ENCODE measurements at regions not wholly inside any gene's neighbourhood (a gene's known extent, or its start where the extent isn't known, plus 50 kb on each side); places are given as distances from the start of the nearest gene placed in this dataset.

DNA sequence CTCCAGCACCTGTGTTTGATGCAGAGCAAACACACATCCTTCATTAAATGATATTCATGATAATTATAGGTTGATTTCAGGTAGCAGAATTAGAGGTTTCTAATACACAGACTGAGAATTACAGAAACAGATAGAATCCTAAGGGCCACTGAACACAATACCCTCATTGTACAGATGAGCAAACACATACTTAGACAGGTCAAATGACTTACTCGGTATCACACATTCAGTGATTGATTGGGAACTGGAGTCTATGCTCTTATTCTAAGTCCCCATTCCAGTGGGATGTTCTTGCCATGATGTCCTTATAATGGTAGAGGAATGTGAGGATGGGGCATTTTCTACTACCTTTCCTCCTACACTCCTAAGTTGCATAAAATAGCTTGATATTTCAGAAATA, 70.8 kb downstream of the DCAF8L1 start:
- no peak for DNase-seq (ENCODE audit: low read depth, low spot score)
- Histone ChIP-seq H3K27ac (ENCODE audit: low read depth, low read length) (no peak overlapping the region), H3K9me3 (ENCODE audit: control insufficient read depth, insufficient read depth, low read length) (no peaks in the 10 kb centered on the region), H3K27me3 (ENCODE audit: control insufficient read depth, insufficient read depth, low read length) (no peaks in the 10 kb centered on the region), H3K4me3 (ENCODE audit: low read depth, low read length) (no peak overlapping the region)
- ChIA-PET POLR2A (no interaction called here), CTCF (no interaction called here)
- TF ChIP-seq, protein P1, sequence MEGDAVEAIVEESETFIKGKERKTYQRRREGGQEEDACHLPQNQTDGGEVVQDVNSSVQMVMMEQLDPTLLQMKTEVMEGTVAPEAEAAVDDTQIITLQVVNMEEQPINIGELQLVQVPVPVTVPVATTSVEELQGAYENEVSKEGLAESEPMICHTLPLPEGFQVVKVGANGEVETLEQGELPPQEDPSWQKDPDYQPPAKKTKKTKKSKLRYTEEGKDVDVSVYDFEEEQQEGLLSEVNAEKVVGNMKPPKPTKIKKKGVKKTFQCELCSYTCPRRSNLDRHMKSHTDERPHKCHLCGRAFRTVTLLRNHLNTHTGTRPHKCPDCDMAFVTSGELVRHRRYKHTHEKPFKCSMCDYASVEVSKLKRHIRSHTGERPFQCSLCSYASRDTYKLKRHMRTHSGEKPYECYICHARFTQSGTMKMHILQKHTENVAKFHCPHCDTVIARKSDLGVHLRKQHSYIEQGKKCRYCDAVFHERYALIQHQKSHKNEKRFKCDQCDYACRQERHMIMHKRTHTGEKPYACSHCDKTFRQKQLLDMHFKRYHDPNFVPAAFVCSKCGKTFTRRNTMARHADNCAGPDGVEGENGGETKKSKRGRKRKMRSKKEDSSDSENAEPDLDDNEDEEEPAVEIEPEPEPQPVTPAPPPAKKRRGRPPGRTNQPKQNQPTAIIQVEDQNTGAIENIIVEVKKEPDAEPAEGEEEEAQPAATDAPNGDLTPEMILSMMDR (IDR thresholded peaks at IDR 0.05; ENCODE audit: low read depth, low read length), result no peak

DNA sequence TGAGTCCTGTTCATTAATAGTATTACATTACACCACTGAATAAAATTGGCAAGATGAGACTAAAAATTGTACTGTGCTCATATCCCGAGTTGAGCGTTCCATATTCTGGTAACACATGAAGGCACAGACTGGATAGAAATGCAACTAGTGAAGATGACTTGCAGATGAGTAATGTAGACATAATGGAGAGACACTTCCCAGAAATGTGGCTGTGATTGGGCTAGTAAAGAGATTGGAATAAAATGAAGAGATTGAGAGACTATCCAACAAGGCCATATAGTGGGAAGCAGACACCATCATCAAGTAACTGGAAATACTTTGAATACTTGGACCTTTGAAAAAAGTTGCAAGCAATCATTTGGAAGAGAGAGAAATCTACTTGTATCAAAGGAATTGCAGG, 77.3 kb downstream of the DCAF8L1 start:
- ChIA-PET CTCF (no interaction called here), POLR2A (no interaction called here)
- Histone ChIP-seq H3K27me3 (ENCODE audit: control insufficient read depth, insufficient read depth, low read length) (no peaks in the 10 kb centered on the region), H3K4me3 (ENCODE audit: low read depth, low read length) (no peak overlapping the region), H3K9me3 (ENCODE audit: control insufficient read depth, insufficient read depth, low read length) (no peaks in the 10 kb centered on the region), H3K27ac (ENCODE audit: low read depth, low read length) (no peak overlapping the region)
- DNase-seq (ENCODE audit: low read depth, low spot score), result no peak
- TF ChIP-seq, protein P1 (IDR thresholded peaks at IDR 0.05; ENCODE audit: low read depth, low read length), result no peak

DNA sequence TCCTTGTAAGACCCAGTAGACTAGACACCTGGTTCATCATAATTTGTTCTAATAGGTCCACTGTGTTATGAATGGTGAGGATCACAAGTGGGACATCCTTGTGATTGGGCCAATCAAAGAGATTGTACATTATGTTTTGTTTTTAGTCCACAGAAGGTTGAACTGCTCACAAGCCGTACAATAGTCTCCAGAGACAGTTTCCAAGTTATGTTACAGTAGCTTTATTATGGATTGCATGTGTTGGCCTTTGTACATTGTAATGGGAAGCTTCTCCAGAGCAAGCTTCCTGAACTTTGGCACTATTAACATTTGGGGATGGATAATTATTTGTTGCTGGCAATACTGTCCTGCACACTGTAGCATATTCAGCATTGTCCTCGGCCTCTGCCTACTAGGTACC, 86.1 kb downstream of the MAGEB10 start:
- Histone ChIP-seq H3K9me3 (ENCODE audit: control insufficient read depth, insufficient read depth, low read length) (no peaks in the 10 kb centered on the region), H3K4me3 (ENCODE audit: low read depth, low read length) (no peak overlapping the region), H3K27me3 (ENCODE audit: control insufficient read depth, insufficient read depth, low read length) (no peaks in the 10 kb centered on the region), H3K27ac (ENCODE audit: low read depth, low read length) (no peak overlapping the region)
- POLR2A ChIA-PET, result no interaction called here
- CTCF ChIA-PET, result no interaction called here
- DNase-seq (ENCODE audit: low read depth, low spot score), result no peak
- TF ChIP-seq, protein P1 (IDR thresholded peaks at IDR 0.05; ENCODE audit: low read depth, low read length), result no peak

DNA sequence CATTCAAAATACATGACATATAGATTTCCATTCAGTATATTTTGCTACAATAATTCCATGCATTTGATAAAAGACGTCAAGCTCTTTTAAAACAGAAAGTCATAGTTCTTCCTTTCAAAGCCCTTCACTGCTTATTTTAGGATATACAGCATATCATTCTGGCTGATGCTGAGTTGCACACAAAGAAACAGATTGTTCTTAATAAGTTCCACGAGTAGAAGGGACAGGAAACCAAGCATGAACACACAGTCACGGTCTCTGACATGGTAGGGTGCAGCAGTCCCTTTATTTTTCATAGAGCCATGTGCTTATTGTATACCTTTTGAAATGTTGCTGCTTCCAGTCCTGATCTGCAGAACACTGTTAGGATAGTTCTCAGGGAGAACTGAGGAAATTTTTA, 85.4 kb downstream of the MAGEB10 start:
- no peak overlapping the region for H3K4me3 ChIP-seq (ENCODE audit: low read depth, low read length)
- no peaks in the 10 kb centered on the region for H3K9me3 ChIP-seq (ENCODE audit: control insufficient read depth, insufficient read depth, low read length)
- ChIA-PET POLR2A (no interaction called here), CTCF (no interaction called here)
- TF ChIP-seq, protein P1 (IDR thresholded peaks at IDR 0.05; ENCODE audit: low read depth, low read length), result no peak
- DNase-seq (ENCODE audit: low read depth, low spot score), result no peak
- no peak overlapping the region for H3K27ac ChIP-seq (ENCODE audit: low read depth, low read length)
- H3K27me3 ChIP-seq (ENCODE audit: control insufficient read depth, insufficient read depth, low read length), result no peaks in the 10 kb centered on the region

DNA sequence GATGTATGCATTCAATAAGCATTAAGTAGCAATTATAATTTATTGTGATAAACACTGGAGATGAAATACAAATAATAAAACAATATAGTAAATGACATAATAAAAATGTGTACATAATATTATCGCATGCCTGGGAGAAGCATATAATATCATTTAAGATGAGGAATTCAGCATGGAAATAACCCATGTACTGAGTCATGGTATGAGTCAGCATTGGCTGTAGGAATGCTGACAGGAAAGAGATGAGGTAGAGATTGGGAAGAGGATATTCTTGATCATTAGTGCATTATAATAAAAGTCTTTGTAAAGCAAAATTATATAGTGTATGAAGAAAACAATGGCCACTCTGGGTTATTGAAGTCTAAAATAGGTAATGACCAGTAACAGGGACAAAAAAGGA, 82.8 kb downstream of the MAGEB10 start:
- POLR2A ChIA-PET, result no interaction called here
- no peaks in the 10 kb centered on the region for H3K27me3 ChIP-seq (ENCODE audit: control insufficient read depth, insufficient read depth, low read length)
- TF ChIP-seq, protein P1 (IDR thresholded peaks at IDR 0.05; ENCODE audit: low read depth, low read length), result no peak
- DNase-seq (ENCODE audit: low read depth, low spot score), result peak; percentile 6
- CTCF ChIA-PET, result no interaction called here
- no peak overlapping the region for H3K4me3 ChIP-seq (ENCODE audit: low read depth, low read length)
- no peak overlapping the region for H3K27ac ChIP-seq (ENCODE audit: low read depth, low read length)
- no peaks in the 10 kb centered on the region for H3K9me3 ChIP-seq (ENCODE audit: control insufficient read depth, insufficient read depth, low read length)

Data from AG04450 (cell line).